ENCODE measurements at regions not wholly inside any gene's neighbourhood (a gene's known extent, or its start where the extent isn't known, plus 50 kb on each side); places are given as distances from the start of the nearest gene placed in this dataset.

DNA sequence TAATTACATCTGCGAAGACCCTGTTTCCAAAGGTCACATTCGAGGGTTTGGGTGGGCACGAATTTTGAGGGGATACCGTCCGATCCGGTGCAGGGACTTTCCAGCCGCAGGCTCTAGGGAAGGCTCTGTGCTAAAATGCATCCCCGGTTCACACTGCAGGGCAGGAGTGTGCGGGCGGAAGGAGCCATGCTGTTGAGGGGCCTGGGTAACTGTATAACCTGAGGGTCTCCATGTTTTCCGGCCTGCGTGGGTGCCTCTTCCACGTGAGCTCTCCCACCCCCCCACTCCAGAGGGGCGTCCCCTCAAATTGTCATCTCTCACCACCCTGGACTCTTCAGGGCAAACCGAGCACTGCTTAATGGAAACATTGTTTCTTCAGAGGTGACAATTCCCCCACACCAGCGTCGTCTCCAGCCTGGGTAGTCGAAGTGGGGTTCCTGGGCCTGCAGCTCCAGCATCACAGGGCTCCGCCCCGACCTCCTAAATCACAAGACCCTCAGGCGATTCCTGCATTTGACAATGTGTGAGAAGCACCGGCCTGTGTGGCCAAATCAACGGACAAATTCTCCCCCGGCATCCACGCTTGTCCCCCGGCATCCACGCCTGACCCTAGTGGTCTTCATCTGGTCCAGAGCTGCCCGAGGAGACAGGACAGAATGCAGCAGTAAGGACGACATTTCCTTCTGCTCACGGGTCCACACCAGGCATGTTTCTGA is 51.2 kb downstream of the FOXL3 start:
- H3K4me3 Mint-ChIP-seq = no peak overlapping the region
- no peaks in the 10 kb centered on the region for H3K4me1 Mint-ChIP-seq (ENCODE audit: low read depth)
- DNase-seq (ENCODE audit: low spot score) = no peak
- no peaks in the 10 kb centered on the region for H3K9me3 Mint-ChIP-seq
- no peaks in the 10 kb centered on the region for H3K27me3 Mint-ChIP-seq (ENCODE audit: insufficient read depth)
- H3K36me3 Mint-ChIP-seq (ENCODE audit: low read depth) = no peaks in the 10 kb centered on the region
- no peak overlapping the region for H3K27ac Mint-ChIP-seq
- intact Hi-C loops (cut with micrococcal nuclease) = no loop called here

DNA sequence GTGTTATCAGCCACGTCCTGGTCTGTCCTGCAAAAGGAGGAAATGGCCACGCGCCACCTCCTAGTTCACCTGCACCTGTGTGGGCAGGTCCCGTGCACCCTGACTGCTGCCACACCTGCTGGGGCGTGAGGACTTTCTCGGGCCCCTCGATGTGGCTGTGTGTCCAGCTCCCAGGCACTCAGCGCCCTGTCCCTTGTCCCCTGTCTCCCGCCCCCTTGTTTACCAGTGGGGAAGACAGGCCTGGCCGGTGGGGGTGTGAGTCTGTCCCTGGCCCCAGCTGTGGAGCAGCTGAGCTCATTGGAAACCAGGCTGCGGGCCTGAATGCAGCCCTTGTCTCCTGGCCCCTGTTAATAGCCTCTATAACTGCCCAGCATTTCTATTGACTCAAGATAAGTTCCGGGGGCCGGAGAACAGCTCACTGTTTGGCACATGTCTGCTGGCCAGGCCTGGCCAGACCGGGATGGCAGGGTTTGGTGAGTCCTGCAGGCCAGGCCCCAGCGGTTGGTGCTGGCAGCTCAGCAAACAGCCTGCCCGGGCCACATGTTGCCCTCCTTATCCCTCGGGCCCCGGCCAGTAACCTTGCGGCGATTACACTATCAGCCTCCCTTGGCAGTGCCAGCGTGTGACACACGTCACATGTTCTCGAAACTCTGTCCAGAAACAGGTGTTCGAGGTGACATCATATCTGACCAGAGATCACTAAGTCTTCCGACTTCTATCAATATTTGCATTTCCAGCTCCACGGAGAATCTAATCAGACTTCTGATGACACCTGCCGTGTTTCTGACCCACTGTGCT is 52.1 kb downstream of the FOXL3 start:
- no peaks in the 10 kb centered on the region for H3K27me3 Mint-ChIP-seq (ENCODE audit: insufficient read depth)
- intact Hi-C loops (cut with micrococcal nuclease) = no loop called here
- H3K36me3 Mint-ChIP-seq (ENCODE audit: low read depth) = no peaks in the 10 kb centered on the region
- no peak overlapping the region for H3K27ac Mint-ChIP-seq
- H3K4me1 Mint-ChIP-seq (ENCODE audit: low read depth) = no peaks in the 10 kb centered on the region
- no peak overlapping the region for H3K4me3 Mint-ChIP-seq
- H3K9me3 Mint-ChIP-seq = no peaks in the 10 kb centered on the region
- DNase-seq (ENCODE audit: low spot score) = no peak

DNA sequence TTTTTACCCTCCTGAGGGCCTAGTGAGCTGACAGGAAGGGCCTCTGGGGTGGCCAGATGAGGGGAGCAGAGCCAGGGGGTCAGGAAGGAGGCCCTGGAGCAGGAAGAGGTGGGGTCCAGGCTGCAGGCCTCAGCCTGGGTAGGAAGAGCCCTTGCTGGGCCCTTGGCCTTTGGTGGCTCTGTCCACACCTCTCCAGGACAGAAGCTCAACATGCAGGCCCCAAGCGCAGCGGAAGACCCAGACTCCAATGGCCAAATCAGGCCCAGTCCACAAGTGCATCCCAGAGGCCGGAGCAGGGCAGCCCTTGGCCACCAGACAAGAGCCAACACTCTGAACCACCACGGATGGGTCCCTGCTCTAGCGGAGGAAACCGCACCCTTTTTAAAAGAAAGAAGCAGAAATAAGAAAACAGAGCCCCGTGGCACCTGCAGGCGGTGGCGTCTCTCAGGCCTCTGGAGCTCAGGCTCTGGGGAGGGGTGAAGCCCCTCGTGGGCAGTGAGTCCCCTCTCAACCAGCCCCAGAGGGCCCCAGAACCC is 52.8 kb downstream of the FOXL3 start:
- no peaks in the 10 kb centered on the region for H3K36me3 Mint-ChIP-seq (ENCODE audit: low read depth)
- DNase-seq (ENCODE audit: low spot score) = no peak
- no peaks in the 10 kb centered on the region for H3K27me3 Mint-ChIP-seq (ENCODE audit: insufficient read depth)
- H3K27ac Mint-ChIP-seq = no peak overlapping the region
- no peaks in the 10 kb centered on the region for H3K4me1 Mint-ChIP-seq (ENCODE audit: low read depth)
- H3K9me3 Mint-ChIP-seq = no peaks in the 10 kb centered on the region
- H3K4me3 Mint-ChIP-seq = no peak overlapping the region
- intact Hi-C loops (cut with micrococcal nuclease) = no loop called here

DNA sequence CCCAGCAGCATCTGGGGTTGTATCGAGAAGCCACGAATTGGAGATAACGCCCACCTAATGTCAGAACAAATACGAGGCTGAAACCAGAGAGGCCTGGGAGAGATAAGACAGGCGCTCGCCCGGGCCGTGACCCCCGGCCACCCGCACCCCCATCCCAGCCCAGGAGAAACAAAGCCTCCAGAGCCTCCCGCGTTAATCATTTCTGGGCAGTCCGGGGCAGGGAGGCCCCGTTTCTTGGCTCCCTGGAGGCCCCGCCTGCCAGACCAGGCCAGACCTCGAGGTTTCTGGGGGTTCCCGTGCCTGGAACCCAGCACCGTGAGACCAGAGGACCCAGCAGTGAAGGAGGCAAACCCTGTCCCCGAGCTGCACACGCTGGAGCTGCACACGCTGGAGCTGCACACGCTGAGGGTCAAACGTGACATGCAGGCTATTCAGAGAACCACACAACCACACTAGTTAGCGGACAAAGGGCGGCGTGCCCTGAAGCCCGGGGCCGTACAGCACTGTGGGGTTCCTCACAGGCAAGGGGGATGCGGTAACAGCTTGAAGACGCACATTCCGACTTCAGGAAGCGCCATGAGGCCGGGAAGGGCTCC is 53.4 kb downstream of the FOXL3 start:
- Mint-ChIP-seq H3K27ac (no peak overlapping the region), H3K36me3 (ENCODE audit: low read depth) (no peaks in the 10 kb centered on the region), H3K9me3 (no peaks in the 10 kb centered on the region), H3K27me3 (ENCODE audit: insufficient read depth) (no peaks in the 10 kb centered on the region), H3K4me3 (no peak overlapping the region), H3K4me1 (ENCODE audit: low read depth) (no peaks in the 10 kb centered on the region)
- DNase-seq (ENCODE audit: low spot score) = no peak
- intact Hi-C loops (cut with micrococcal nuclease) = no loop called here

- Mint-ChIP-seq H3K4me3 (no peak overlapping the region), H3K9me3 (no peaks in the 10 kb centered on the region), H3K27ac (no peak overlapping the region), H3K27me3 (ENCODE audit: insufficient read depth) (no peaks in the 10 kb centered on the region), H3K36me3 (ENCODE audit: low read depth) (no peaks in the 10 kb centered on the region), H3K4me1 (ENCODE audit: low read depth) (no peaks in the 10 kb centered on the region)
- no peak for DNase-seq (ENCODE audit: low spot score)
- intact Hi-C loops (cut with micrococcal nuclease) = no loop called here
Measured at GRCh38 chr7:343864-344607, 54.1 kb downstream of the FOXL3 start.

- no peaks in the 10 kb centered on the region for H3K4me1 Mint-ChIP-seq (ENCODE audit: low read depth)
- H3K27me3 Mint-ChIP-seq (ENCODE audit: insufficient read depth) = no peaks in the 10 kb centered on the region
- no peaks in the 10 kb centered on the region for H3K9me3 Mint-ChIP-seq
- no peaks in the 10 kb centered on the region for H3K36me3 Mint-ChIP-seq (ENCODE audit: low read depth)
- intact Hi-C loops (cut with micrococcal nuclease) = no loop called here
- no peak overlapping the region for H3K4me3 Mint-ChIP-seq
- no peak overlapping the region for H3K27ac Mint-ChIP-seq
- no peak for DNase-seq (ENCODE audit: low spot score)
Measured at GRCh38 chr7:344608-344994, 54.6 kb downstream of the FOXL3 start.

DNA sequence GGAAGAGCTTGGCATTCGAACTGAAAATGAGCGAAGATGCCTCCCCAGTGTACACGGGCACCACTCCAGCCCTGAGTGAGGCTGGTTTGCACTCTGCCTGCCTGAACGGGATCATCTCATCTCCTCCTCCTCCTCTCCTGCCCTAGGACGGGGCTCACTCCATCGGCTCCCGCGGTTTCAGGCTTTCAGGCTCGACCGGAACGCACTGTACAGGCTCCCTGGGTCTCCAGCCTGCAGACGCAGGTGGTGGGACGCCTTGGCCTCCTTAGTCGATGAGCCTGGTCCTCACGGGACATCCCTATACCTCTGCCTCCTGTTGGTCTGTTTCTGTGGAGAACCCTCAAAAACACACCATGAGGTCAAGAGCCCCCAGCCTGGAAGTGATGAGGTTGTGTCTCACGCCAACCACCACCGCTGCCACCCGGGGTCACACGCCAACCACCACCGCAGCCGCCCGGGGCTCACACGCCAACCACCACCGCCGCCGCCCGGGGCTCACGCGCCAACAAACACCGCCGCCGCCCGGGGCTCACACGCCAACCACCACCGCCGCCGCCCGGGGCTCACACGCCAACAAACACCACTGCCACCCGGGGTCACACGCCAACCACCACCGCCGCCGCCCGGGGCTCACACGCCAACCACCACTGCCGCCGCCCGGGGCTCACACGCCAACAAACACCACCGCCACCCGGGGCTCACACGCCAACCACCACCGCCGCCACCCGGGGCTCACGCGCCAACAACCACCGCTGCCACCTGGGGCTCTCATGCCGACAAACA is 56.3 kb downstream of the FOXL3 start:
- no peaks in the 10 kb centered on the region for H3K9me3 Mint-ChIP-seq
- H3K4me3 Mint-ChIP-seq = no peak overlapping the region
- DNase-seq (ENCODE audit: low spot score) = no peak
- intact Hi-C loops (cut with micrococcal nuclease) = no loop called here
- H3K27ac Mint-ChIP-seq = no peak overlapping the region
- H3K36me3 Mint-ChIP-seq (ENCODE audit: low read depth) = no peaks in the 10 kb centered on the region
- no peaks in the 10 kb centered on the region for H3K4me1 Mint-ChIP-seq (ENCODE audit: low read depth)
- no peaks in the 10 kb centered on the region for H3K27me3 Mint-ChIP-seq (ENCODE audit: insufficient read depth)

DNA sequence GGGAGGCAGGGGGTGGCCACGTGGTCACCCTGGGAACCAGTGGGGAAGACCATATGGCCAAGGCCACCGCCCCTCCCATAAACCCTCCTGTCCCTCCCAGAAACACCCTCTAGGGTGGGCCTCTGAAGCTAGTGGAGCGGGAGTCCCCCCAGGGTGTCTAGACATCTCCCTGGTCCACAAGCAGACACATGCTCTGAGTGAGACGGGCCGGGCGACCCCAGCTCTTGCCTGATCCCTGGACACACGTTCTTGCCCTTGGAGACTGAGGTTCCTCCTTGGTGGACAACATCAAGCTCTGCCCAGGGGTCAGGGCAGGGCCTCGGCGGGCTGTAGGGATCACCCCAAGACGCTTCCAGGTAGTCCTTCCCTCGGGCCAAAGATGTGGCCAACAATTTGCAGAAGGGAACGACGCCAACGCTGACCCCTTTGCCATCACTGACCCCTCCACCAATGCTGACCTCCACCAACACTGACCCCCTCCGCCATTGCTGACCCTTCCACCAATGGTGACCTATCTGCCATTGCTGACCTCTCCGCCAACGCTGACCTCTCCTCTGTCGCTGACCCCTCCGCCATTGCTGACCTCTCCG is 57.1 kb downstream of the FOXL3 start:
- H3K27me3 Mint-ChIP-seq (ENCODE audit: insufficient read depth) = peaks cover 4% of the 10 kb centered on the region

GRCh38 chr7:347644-348479 is 57.9 kb downstream of the FOXL3 start:
- H3K27ac Mint-ChIP-seq = no peak overlapping the region
- intact Hi-C loops (cut with micrococcal nuclease) = no loop called here
- peaks cover 11% of the 10 kb centered on the region for H3K4me1 Mint-ChIP-seq (ENCODE audit: low read depth)
- no peak overlapping the region for H3K4me3 Mint-ChIP-seq
- no peaks in the 10 kb centered on the region for H3K9me3 Mint-ChIP-seq
- no peaks in the 10 kb centered on the region for H3K36me3 Mint-ChIP-seq (ENCODE audit: low read depth)
- peaks cover 8% of the 10 kb centered on the region for H3K27me3 Mint-ChIP-seq (ENCODE audit: insufficient read depth)
- no peak for DNase-seq (ENCODE audit: low spot score)

More for the DNA sequence above, 57.1 kb downstream of the FOXL3 start:
- no peak overlapping the region for H3K27ac Mint-ChIP-seq
- peaks cover 5% of the 10 kb centered on the region for H3K4me1 Mint-ChIP-seq (ENCODE audit: low read depth)
- intact Hi-C loops (cut with micrococcal nuclease) = no loop called here
- no peak overlapping the region for H3K4me3 Mint-ChIP-seq
- DNase-seq (ENCODE audit: low spot score) = no peak
- H3K36me3 Mint-ChIP-seq (ENCODE audit: low read depth) = no peaks in the 10 kb centered on the region
- no peaks in the 10 kb centered on the region for H3K9me3 Mint-ChIP-seq

DNA sequence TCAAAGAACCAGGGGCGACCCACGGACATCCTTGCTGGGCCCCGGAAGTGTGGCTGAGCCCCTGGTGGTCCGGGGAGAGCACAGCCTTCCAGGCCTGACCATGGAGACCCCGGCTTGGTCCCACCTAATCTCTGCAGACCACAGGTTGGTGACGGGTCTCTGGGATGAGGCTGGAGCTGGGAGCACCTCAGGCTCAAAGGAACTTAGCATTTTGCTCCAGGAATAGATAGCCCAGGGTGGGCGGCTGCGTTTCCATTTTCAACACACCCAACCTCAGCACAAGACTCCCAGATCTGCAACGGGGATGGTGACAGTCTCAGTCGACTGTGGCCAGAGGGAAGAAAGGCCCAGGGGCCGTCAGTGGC is 58.5 kb downstream of the FOXL3 start:
- Mint-ChIP-seq H3K27ac (no peak overlapping the region), H3K36me3 (ENCODE audit: low read depth) (no peaks in the 10 kb centered on the region), H3K27me3 (ENCODE audit: insufficient read depth) (peaks cover 8% of the 10 kb centered on the region), H3K4me3 (no peak overlapping the region), H3K4me1 (ENCODE audit: low read depth) (peaks cover 11% of the 10 kb centered on the region), H3K9me3 (no peaks in the 10 kb centered on the region)
- intact Hi-C loops (cut with micrococcal nuclease) = no loop called here
- DNase-seq (ENCODE audit: low spot score) = no peak

GRCh38 chr7:348962-349743 is 59.2 kb downstream of the FOXL3 start:
- peaks cover 11% of the 10 kb centered on the region for H3K4me1 Mint-ChIP-seq (ENCODE audit: low read depth)
- no peaks in the 10 kb centered on the region for H3K9me3 Mint-ChIP-seq
- H3K27me3 Mint-ChIP-seq (ENCODE audit: insufficient read depth) = peaks cover 8% of the 10 kb centered on the region
- H3K36me3 Mint-ChIP-seq (ENCODE audit: low read depth) = no peaks in the 10 kb centered on the region
- no peak overlapping the region for H3K27ac Mint-ChIP-seq
- DNase-seq (ENCODE audit: low spot score) = no peak
- H3K4me3 Mint-ChIP-seq = no peak overlapping the region
- intact Hi-C loops (cut with micrococcal nuclease) = no loop called here
